ENCODE measurements at regions not wholly inside any gene's neighbourhood (a gene's known extent, or its start where the extent isn't known, plus 50 kb on each side); places are given as distances from the start of the nearest gene placed in this dataset.

DNA sequence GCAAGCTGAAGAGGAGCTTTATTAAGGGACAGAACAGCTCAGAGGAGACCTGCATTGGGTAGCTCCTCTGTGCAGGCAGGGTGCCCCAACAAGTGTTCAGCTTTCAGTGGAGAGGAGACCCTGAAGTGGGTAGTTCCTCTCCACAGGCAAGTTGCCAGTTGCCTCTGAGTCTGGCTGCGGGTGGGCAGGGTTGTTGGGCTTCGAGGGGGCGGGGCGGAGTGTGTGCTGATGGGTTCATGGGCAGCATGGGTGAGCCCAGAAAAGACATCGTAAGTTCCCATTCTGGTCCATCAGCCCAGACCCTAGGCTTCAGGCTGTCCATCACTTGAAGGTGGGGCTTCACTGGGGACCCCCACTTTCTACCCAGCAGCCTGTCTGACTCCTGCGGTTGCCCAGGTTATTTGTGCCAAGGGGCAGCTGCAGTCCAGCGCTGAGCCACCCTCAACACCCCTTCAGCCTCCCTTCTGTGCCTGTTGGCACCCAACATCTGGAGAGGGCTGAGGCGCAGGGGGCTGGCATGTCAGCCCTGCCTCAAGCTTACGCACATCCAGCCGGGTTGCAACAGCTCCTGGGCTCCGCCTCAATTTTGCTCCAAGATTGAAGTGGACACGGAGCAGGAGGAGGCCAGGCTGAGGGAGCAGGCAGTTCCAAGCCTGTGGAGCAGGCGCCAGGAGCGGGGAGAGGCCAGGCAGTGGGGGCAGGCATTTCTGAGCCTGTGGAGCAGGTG lies 350.5 kb upstream of the PCDH20 start:
- no peak for DNase-seq (ENCODE audit: low read depth)

- DNase-seq (ENCODE audit: low read depth) = no peak
Measured at GRCh38 chr13:61765181-61765742, 349.6 kb upstream of the PCDH20 start.

GRCh38 chr13:61761690-61762089 lies 346.0 kb upstream of the PCDH20 start:
- no peak for DNase-seq (ENCODE audit: low read depth)

DNA sequence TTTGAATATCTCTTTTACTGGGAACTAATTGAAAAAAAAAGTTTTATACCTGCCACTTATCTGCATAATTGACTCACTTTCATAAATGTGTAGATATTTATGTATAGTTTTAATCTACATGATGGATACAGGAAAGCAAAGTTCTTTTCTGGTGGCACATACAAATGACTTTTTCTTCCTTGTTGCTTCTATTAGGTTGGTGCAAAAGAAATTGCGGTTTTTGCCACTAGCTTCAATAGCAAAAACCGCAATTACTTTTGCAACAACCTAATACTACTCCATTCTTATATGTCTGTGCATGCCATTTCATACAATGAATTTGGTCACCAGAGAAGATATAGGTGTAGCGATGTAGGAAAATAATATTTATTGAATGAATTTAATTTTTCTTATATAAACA lies 344.5 kb upstream of the PCDH20 start:
- DNase-seq (ENCODE audit: low read depth) = no peak

GRCh38 chr13:61756031-61756430 lies 340.4 kb upstream of the PCDH20 start:
- no peak for DNase-seq (ENCODE audit: low read depth)

- DNase-seq (ENCODE audit: low read depth) = no peak
Measured at GRCh38 chr13:61751039-61751438, 335.4 kb upstream of the PCDH20 start.

DNA sequence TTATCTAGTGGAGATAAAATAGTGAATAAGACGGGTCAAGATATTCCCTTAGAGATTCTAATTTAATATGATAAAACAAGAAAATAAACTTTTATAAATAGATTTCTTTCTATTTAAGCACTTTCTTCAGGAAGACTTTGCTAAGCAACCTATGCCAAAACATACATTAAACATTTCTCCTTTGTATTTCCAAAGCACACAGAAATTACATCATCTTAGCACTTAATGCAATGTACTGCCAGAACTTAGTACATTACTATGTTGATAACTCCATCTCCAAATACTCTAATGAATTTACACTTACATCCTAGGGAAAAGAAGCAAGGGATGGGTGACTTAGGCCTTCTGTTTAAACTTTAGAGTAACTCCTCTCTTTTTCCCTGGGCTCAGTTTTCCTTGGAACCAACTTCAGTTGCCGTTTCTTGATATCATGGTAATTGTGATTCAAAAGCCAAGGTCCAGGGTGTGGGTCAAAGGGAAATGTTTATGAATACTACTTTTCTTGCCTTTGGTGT lies 322.6 kb upstream of the PCDH20 start:
- no peak for DNase-seq (ENCODE audit: low read depth)

- DNase-seq (ENCODE audit: low read depth) = no peak
Measured at GRCh38 chr13:61734683-61735082, 319.0 kb upstream of the PCDH20 start.

DNA sequence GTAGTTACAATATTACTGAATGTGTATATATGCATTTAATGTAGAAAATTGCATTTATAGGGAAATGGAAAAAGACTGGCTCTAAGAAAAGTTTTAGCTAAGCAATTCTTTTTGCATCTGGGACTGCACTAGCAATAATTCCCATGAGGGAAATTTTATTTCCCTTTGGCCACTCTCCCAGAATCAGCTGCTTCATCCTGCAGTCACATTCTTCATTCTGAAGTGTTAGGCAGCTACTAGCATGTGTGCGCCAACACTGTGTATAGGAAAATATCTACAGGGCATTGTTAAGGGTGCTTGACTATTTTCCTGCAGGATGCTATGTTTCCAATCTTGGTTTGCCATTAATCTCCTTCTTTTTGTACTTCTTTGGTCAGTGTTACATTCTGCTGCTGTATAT lies 312.8 kb upstream of the PCDH20 start:
- peak; percentile 3 for DNase-seq (ENCODE audit: low read depth)

DNA sequence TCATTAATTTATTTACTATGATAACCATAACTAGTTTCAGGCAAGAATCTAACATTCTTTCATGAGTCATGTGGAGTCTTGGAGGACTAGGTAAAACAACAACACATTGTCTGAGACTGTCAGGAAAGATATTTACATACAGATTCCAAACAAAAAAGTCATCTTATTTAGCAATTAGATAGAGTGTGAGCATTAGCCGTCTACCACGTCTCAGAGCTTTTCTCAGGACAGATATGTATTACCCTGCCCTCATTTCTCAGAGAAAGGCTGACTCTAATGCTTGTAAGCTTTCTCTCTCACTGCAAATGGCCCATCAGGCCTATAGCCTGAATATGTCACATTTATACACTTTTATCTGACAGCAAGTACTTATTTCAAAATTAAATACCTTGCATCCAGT lies 312.1 kb upstream of the PCDH20 start:
- DNase-seq (ENCODE audit: low read depth) = peak; percentile 2

DNA sequence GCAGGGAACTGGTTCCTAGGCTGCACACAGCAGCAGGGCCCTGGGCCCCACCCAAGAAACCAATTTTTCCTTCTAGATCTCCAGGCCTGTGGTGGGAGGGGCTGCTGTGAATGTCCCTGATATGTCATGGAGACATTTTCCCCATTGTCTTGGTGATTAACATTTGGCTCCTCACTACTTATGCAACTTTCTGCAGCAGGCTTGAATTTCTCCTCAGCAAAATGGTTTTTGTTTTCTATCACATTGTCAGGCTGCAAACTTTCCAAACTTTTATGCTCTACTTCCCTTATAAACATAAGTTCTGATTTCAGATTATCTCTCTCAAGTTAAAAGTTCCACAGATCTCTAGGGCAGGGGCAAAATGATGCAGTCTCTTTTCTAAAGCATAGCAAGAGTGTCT lies 310.2 kb upstream of the PCDH20 start:
- no peak for DNase-seq (ENCODE audit: low read depth)

GRCh38 chr13:61722119-61722518 lies 306.5 kb upstream of the PCDH20 start:
- no peak for DNase-seq (ENCODE audit: low read depth)

DNA sequence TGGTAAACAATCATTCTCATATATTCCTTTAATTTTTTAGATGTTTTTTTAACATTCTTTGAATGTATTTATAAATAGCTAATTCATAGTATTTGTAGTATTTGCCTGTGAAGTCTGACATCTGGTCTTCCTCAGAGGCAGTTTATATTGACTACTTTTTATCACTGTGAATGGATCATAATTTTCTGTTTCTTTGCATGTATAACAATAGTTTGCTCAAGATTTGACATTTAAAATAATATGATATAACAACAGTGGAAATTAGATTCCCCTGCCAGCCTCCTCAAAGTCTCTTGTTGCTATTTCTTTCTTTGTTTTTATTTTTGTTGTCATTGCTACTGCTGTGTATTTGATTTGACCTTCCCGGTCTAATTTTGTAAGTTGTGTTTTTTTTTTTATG lies 297.0 kb upstream of the PCDH20 start:
- DNase-seq (ENCODE audit: low read depth) = no peak

DNA sequence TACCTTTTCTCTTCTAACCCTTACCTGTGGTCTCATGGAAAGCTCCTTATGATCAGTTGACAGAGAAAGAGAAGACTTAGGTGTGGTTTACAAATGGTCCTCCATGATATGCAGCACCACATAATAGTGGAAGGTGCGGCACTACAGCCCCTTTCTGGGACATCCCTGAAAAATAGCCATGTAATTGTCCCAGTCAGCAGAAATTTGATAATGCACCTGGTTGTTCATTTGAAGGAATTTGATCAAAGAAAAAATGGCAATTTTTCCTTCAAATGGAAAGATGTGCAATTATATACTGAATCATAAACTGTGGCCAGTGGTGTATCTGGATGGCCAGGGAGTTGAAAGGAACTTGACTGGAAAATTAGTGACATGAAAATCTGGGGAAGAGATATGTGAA lies 293.6 kb upstream of the PCDH20 start:
- no peak for DNase-seq (ENCODE audit: low read depth)

GRCh38 chr13:61706899-61707298 lies 291.2 kb upstream of the PCDH20 start:
- no peak for DNase-seq (ENCODE audit: low read depth)

- DNase-seq (ENCODE audit: low read depth) = no peak
Measured at GRCh38 chr13:61700620-61701019, 285.0 kb upstream of the PCDH20 start.

GRCh38 chr13:61700181-61700580 lies 284.5 kb upstream of the PCDH20 start:
- DNase-seq (ENCODE audit: low read depth) = no peak

GRCh38 chr13:61696676-61697075 lies 281.0 kb upstream of the PCDH20 start:
- no peak for DNase-seq (ENCODE audit: low read depth)

DNA sequence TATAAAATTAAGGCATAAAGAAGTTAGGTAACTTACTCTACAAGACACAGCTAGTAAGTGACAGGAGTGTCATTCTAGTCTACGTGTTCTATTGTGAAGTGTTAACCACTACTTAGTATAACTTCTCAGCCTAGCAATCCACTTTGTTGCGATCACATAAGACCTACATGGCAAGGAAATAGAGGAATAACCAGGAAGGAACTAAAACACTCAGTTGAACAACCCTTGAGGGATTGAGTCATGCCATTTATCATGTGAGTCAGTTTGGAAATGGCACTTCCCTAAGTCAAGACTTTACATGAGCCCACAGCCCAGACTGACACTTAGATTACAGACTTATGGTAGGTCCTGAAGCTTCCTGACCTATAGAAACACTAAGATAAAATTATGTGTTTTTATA lies 279.5 kb upstream of the PCDH20 start:
- no peak for DNase-seq (ENCODE audit: low read depth)

- no peak for DNase-seq (ENCODE audit: low read depth)
Measured at GRCh38 chr13:61692691-61693090, 277.0 kb upstream of the PCDH20 start.

DNA sequence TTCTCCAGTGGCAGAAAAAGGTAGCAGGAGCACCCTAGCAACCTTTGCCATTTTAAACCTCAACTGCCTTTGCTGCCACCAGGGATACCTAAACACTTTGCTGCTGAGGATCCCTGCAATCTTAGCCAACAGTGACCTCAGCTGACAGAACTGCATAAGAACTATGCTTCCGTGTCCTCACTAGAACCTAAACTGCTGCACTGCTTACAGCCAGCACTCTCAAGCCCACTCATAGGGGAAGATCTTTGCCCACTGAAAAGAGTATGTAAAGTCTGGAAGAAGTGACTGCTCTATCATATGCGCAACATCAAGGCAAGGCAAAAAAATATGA lies 270.0 kb upstream of the PCDH20 start:
- DNase-seq (ENCODE audit: low read depth) = no peak

DNA sequence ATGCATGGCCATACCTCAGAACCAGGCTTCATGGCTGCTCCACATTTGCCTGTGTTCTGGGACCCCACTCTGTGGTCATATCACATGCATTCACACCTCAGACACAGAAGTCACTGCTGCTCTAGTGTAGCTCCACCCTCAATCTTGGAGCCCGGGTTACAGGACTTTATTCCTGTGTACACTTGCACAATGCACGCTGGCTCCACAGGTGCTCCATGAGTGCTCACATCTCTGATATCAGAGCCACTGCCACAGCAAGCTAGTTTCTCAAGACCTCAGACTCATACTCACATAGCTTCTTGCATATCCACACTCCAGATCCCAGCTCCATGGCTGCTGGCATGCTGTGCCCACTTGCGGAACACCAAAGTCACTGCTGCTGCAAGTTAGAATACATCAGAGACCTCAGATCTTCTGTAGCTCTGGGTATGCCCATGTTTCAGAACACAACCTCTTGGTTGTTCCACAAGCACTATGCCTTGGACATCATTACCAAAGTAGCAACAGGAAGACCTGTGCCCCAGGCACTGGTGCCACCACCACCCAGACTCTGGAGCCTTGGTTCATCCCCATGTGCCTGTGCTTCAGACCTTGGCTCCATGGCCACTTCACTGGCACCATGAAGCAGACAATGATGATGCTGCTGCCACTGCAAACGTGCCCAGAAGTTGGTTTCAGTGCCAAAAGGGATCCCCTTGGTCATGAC lies 269.5 kb upstream of the PCDH20 start:
- DNase-seq (ENCODE audit: low read depth) = no peak

DNA sequence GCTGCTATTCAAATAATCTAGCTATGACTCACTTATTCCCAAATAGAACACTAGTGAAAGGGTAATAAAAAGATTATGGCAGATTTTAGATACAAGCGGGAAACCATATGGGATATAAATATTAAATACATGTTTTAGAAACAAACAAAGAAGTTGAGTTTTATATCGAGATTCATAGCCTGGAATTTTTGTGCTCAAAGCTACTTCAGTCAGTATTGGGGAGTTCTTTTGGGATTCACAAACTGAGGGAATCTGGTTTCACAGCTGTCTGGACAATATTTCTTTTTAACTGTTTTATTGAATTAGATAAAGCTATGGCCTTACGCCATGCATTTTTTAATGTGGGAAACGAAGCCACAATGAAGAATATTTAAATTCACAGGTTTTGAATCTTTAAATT lies 257.1 kb upstream of the PCDH20 start:
- DNase-seq (ENCODE audit: low read depth) = no peak
